ENCODE measurements at regions not wholly inside any gene's neighbourhood (a gene's known extent, or its start where the extent isn't known, plus 50 kb on each side); places are given as distances from the start of the nearest gene placed in this dataset.
"Not testable (repeated sequence)": the region's sequence is repeated elsewhere in the genome, so short reads cannot be mapped to it uniquely, and the experiment has no call there.

DNA sequence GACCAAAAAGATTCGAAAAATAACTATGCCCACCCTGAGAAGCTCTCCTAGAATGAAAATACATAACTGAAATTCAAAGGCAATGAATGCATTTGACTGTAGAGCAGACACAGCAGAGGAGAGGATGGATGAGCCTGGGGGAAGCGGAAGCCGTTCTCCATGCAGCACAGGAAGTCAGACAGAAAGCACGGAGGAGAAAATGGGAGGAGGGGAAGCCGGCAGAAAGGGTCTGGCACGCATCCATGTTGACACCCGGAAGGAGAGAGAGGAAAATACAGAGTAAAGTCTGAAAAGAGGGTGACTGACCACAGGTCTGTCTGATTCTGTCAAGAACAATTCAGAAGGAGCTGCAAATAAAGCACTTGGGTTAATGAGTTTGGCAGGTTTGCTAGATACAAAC, 161.0 kb upstream of the FOXD4L5 start:
- not testable (repeated sequence) for TF ChIP-seq EZH2phosphoT487 (IDR thresholded peaks at IDR 0.05; ENCODE audit: unreplicated experiment); STAT1 (IDR thresholded peaks at IDR 0.05; ENCODE audit: unreplicated experiment); EZH2 (IDR thresholded peaks at IDR 0.05; ENCODE audit: low read depth, unreplicated experiment); ZNF331 (CRISPR knock-in tag; IDR thresholded peaks at IDR 0.05; ENCODE audit: low read depth)
- TF ChIP-seq, protein P1, sequence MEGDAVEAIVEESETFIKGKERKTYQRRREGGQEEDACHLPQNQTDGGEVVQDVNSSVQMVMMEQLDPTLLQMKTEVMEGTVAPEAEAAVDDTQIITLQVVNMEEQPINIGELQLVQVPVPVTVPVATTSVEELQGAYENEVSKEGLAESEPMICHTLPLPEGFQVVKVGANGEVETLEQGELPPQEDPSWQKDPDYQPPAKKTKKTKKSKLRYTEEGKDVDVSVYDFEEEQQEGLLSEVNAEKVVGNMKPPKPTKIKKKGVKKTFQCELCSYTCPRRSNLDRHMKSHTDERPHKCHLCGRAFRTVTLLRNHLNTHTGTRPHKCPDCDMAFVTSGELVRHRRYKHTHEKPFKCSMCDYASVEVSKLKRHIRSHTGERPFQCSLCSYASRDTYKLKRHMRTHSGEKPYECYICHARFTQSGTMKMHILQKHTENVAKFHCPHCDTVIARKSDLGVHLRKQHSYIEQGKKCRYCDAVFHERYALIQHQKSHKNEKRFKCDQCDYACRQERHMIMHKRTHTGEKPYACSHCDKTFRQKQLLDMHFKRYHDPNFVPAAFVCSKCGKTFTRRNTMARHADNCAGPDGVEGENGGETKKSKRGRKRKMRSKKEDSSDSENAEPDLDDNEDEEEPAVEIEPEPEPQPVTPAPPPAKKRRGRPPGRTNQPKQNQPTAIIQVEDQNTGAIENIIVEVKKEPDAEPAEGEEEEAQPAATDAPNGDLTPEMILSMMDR (conservative IDR thresholded peaks at IDR 0.05; ENCODE audit: low read depth in 2 of 2): not testable (repeated sequence)
- TF ChIP-seq, protein P2, sequence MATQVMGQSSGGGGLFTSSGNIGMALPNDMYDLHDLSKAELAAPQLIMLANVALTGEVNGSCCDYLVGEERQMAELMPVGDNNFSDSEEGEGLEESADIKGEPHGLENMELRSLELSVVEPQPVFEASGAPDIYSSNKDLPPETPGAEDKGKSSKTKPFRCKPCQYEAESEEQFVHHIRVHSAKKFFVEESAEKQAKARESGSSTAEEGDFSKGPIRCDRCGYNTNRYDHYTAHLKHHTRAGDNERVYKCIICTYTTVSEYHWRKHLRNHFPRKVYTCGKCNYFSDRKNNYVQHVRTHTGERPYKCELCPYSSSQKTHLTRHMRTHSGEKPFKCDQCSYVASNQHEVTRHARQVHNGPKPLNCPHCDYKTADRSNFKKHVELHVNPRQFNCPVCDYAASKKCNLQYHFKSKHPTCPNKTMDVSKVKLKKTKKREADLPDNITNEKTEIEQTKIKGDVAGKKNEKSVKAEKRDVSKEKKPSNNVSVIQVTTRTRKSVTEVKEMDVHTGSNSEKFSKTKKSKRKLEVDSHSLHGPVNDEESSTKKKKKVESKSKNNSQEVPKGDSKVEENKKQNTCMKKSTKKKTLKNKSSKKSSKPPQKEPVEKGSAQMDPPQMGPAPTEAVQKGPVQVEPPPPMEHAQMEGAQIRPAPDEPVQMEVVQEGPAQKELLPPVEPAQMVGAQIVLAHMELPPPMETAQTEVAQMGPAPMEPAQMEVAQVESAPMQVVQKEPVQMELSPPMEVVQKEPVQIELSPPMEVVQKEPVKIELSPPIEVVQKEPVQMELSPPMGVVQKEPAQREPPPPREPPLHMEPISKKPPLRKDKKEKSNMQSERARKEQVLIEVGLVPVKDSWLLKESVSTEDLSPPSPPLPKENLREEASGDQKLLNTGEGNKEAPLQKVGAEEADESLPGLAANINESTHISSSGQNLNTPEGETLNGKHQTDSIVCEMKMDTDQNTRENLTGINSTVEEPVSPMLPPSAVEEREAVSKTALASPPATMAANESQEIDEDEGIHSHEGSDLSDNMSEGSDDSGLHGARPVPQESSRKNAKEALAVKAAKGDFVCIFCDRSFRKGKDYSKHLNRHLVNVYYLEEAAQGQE (IDR thresholded peaks at IDR 0.05; ENCODE audit: unreplicated experiment): not testable (repeated sequence)

Measured in GM23338 (cell line).